ENCODE measurements at regions not wholly inside any gene's neighbourhood (a gene's known extent, or its start where the extent isn't known, plus 50 kb on each side); places are given as distances from the start of the nearest gene placed in this dataset.

DNA sequence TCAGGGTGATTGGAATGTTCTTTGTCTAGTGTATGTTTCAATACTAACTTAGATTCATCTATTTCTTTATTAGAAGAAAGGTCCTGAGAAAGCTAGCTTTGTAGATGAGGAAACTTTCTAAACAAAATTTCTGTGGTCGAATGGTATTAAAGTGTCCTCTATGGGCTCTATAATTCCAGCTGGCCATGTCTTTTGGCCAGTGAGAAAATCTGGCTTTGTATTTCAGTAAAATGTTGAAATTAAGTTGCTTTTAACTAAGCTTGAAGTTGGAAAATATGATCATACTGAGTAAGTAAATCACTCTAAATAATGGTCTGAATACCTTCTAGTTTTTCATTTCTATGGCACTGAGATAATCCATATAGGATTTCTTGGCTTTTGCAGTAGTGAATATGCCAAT is 148.8 kb downstream of the RDH14 start:
- H3K36me3 ChIP-seq (ENCODE audit: control insufficient read depth in 3 of 3, insufficient read depth in 3 of 3, low read length in 3 of 3): no peaks in the 10 kb centered on the region
- no peak overlapping the region for H3K4me3 ChIP-seq (ENCODE audit: low read length in 3 of 3)
- H3K27ac ChIP-seq (ENCODE audit: low read depth, low read length): no peak overlapping the region

DNA sequence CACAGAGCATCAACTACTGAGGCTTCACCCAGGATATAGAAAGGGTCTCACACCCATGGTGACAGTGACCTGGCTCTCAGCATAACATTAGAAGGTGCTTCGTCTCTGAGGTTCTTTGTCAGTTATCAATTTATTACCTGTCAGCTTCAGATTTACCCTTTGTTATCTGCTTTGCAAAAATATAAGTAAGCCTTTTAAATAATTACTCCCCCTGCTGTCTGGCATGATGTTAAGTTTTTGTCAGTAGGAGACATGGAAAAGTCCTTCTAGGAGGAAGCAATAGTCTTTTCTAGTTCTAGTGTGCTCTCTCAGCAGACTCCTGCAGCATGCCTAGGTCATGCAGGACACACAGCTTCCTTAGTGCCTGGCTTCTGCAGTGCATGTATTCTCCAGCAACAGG is 149.9 kb downstream of the RDH14 start:
- H3K4me3 ChIP-seq (ENCODE audit: low read length in 3 of 3): no peak overlapping the region

More for the DNA sequence above, 148.8 kb downstream of the RDH14 start:
- Histone ChIP-seq H3K4me1 (ENCODE audit: control insufficient read depth in 3 of 3, insufficient read depth in 3 of 3, low read length in 3 of 3) (no peaks in the 10 kb centered on the region), H3K9me3 (ENCODE audit: control insufficient read depth in 3 of 3, low read length in 3 of 3) (no peaks in the 10 kb centered on the region), H3K9ac (ENCODE audit: low read depth in 1 of 3, low read length in 3 of 3) (no peak overlapping the region), H3K27me3 (ENCODE audit: control insufficient read depth in 3 of 3, insufficient read depth in 3 of 3, low read length in 3 of 3) (no peaks in the 10 kb centered on the region)

DNA sequence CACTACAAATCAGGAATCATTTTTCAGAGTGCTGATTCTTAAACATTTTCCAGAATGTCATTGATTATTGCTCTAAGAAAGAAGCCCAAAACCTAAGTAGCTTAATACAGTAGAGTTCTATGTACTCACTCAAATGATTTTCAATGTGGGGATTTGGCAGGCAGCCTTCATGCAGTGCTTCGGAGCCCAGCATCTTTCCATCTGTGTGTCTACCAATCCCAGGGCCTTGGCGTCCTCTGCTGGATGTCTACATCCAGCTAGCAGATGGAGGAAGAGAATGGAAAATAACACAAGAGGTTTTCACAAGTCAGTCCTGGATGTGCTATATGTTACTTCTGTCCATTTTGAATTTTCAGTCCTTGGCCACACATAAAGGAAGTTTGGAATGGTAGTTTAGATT is 151.8 kb downstream of the RDH14 start:
- Histone ChIP-seq H3K27me3 (ENCODE audit: control insufficient read depth in 3 of 3, insufficient read depth in 3 of 3, low read length in 3 of 3) (no peaks in the 10 kb centered on the region), H3K36me3 (ENCODE audit: control insufficient read depth in 3 of 3, insufficient read depth in 3 of 3, low read length in 3 of 3) (no peaks in the 10 kb centered on the region), H3K27ac (ENCODE audit: low read depth, low read length) (no peak overlapping the region), H3K4me3 (ENCODE audit: low read length in 3 of 3) (no peak overlapping the region), H3K9ac (ENCODE audit: low read depth in 1 of 3, low read length in 3 of 3) (no peak overlapping the region), H3K4me1 (ENCODE audit: control insufficient read depth in 3 of 3, insufficient read depth in 3 of 3, low read length in 3 of 3) (peaks cover 0 to 2% (median 0%) of the 10 kb centered on the region in 3 donors), H3K9me3 (ENCODE audit: control insufficient read depth in 3 of 3, low read length in 3 of 3) (no peaks in the 10 kb centered on the region)

More for the DNA sequence above, 149.9 kb downstream of the RDH14 start:
- no peak overlapping the region for H3K9ac ChIP-seq (ENCODE audit: low read depth in 1 of 3, low read length in 3 of 3)
- H3K9me3 ChIP-seq (ENCODE audit: control insufficient read depth in 3 of 3, low read length in 3 of 3): no peaks in the 10 kb centered on the region
- peaks cover 0 to 2% (median 0%) of the 10 kb centered on the region in 3 donors for H3K4me1 ChIP-seq (ENCODE audit: control insufficient read depth in 3 of 3, insufficient read depth in 3 of 3, low read length in 3 of 3)
- no peaks in the 10 kb centered on the region for H3K36me3 ChIP-seq (ENCODE audit: control insufficient read depth in 3 of 3, insufficient read depth in 3 of 3, low read length in 3 of 3)
- no peak overlapping the region for H3K27ac ChIP-seq (ENCODE audit: low read depth, low read length)
- H3K27me3 ChIP-seq (ENCODE audit: control insufficient read depth in 3 of 3, insufficient read depth in 3 of 3, low read length in 3 of 3): no peaks in the 10 kb centered on the region

DNA sequence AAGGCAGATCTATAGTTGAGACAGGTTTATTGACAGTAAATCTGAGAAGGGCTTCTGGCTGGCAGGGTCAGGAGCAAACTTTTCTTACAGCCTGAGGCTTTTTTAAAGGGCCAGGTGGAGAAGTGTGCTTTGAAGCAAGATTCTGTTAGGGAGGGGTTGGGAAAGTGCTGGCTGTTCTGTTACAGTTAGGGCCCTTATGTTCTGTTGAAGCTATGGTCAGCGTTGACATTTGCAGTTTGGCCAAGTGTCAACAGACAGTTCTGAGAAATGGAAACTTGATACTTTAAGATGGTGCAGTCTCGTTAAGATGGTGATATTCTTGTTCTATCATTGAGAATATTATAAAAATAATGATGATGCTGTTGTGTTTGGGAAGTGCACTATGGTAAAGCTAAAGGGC is 154.2 kb downstream of the RDH14 start:
- Histone ChIP-seq H3K9ac (ENCODE audit: low read depth in 1 of 3, low read length in 3 of 3) (no peak overlapping the region), H3K27me3 (ENCODE audit: control insufficient read depth in 3 of 3, insufficient read depth in 3 of 3, low read length in 3 of 3) (no peaks in the 10 kb centered on the region), H3K9me3 (ENCODE audit: control insufficient read depth in 3 of 3, low read length in 3 of 3) (no peaks in the 10 kb centered on the region), H3K36me3 (ENCODE audit: control insufficient read depth in 3 of 3, insufficient read depth in 3 of 3, low read length in 3 of 3) (no peaks in the 10 kb centered on the region), H3K4me3 (ENCODE audit: low read length in 3 of 3) (no peak overlapping the region), H3K27ac (ENCODE audit: low read depth, low read length) (no peak overlapping the region), H3K4me1 (ENCODE audit: control insufficient read depth in 3 of 3, insufficient read depth in 3 of 3, low read length in 3 of 3) (peaks cover 0 to 2% (median 0%) of the 10 kb centered on the region in 3 donors)

DNA sequence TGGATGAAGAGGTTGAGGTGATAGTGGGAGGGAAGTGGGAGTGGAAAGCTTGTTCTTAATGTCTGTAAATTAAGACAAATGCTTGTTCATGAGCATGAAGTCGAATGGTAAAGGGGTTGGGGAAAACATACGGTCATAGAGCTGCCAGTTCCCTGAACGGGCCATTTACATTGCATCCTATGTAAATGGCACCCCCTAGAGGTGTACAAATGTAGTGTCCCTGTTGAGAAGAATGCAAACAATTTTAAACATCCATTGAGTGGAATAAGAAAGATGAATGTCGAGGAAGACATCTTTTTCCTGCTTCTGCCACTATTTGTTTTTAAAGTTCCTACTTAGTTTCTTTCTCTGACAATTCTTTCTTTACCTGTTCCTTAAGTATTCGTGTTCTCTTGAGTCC is 155.7 kb downstream of the RDH14 start:
- Histone ChIP-seq H3K9ac (ENCODE audit: low read depth in 1 of 3, low read length in 3 of 3) (no peak overlapping the region), H3K4me1 (ENCODE audit: control insufficient read depth in 3 of 3, insufficient read depth in 3 of 3, low read length in 3 of 3) (peaks cover 0 to 2% (median 0%) of the 10 kb centered on the region in 3 donors), H3K4me3 (ENCODE audit: low read length in 3 of 3) (no peak overlapping the region), H3K9me3 (ENCODE audit: control insufficient read depth in 3 of 3, low read length in 3 of 3) (no peaks in the 10 kb centered on the region), H3K27ac (ENCODE audit: low read depth, low read length) (no peak overlapping the region), H3K27me3 (ENCODE audit: control insufficient read depth in 3 of 3, insufficient read depth in 3 of 3, low read length in 3 of 3) (no peaks in the 10 kb centered on the region), H3K36me3 (ENCODE audit: control insufficient read depth in 3 of 3, insufficient read depth in 3 of 3, low read length in 3 of 3) (no peaks in the 10 kb centered on the region)

DNA sequence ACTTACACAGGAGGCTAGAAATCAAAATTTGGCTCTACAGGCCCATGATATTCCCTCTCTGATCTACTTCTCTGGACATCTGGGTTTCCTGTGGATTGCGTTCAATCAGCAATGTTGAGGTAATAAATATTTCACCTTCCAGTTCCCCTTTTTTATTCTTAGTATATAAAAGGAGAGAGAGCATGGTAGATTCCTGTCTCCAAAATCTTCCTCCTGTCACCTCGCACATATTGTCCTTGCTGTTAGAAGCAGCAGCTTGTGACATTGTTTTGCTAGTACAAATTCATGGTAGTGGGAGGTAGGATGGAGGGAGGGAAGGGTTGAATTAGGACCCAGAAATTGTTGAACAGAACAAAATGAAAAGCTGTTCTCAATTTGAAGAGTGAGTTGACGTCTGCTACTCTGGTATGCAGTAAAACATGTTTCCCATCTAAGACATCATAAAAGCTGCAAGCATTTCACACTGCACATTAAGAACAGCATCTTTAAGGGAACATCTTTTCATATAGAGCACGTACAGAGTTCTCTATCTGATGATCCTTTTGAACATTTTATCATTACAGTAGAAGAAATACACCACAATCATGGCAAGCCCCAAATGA is 156.4 kb downstream of the RDH14 start:
- H3K27ac ChIP-seq (ENCODE audit: low read depth, low read length): no peak overlapping the region
- H3K4me3 ChIP-seq (ENCODE audit: low read length in 3 of 3): no peak overlapping the region
- H3K36me3 ChIP-seq (ENCODE audit: control insufficient read depth in 3 of 3, insufficient read depth in 3 of 3, low read length in 3 of 3): no peaks in the 10 kb centered on the region
- no peaks in the 10 kb centered on the region for H3K27me3 ChIP-seq (ENCODE audit: control insufficient read depth in 3 of 3, insufficient read depth in 3 of 3, low read length in 3 of 3)
- no peak overlapping the region for H3K9ac ChIP-seq (ENCODE audit: low read depth in 1 of 3, low read length in 3 of 3)
- H3K4me1 ChIP-seq (ENCODE audit: control insufficient read depth in 3 of 3, insufficient read depth in 3 of 3, low read length in 3 of 3): peaks cover 0 to 2% (median 0%) of the 10 kb centered on the region in 3 donors
- no peaks in the 10 kb centered on the region for H3K9me3 ChIP-seq (ENCODE audit: control insufficient read depth in 3 of 3, low read length in 3 of 3)

DNA sequence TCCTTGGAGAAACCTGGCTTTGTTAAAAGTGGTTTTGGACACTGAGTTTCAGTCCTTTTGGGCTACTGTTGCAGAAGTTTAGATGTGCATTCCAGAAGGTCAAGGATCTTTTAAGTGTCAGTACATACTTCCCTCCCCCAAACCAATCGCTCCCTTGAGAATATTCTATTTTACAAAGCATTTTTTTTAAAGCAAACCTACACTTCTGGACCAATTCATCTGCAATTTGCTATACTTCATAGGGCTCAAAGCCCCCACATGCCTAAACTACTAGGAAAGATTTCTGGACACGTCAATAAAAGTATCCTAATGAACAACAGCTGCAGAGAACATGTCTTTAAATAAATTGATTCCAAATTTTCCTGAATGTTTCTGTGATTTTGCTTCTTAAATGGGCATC is 157.6 kb downstream of the RDH14 start:
- H3K4me3 ChIP-seq (ENCODE audit: low read length in 3 of 3): no peak overlapping the region
- H3K9me3 ChIP-seq (ENCODE audit: control insufficient read depth in 3 of 3, low read length in 3 of 3): no peaks in the 10 kb centered on the region
- H3K4me1 ChIP-seq (ENCODE audit: control insufficient read depth in 3 of 3, insufficient read depth in 3 of 3, low read length in 3 of 3): peaks cover 0 to 2% (median 0%) of the 10 kb centered on the region in 3 donors
- H3K27me3 ChIP-seq (ENCODE audit: control insufficient read depth in 3 of 3, insufficient read depth in 3 of 3, low read length in 3 of 3): no peaks in the 10 kb centered on the region
- H3K27ac ChIP-seq (ENCODE audit: low read depth, low read length): no peak overlapping the region
- no peak overlapping the region for H3K9ac ChIP-seq (ENCODE audit: low read depth in 1 of 3, low read length in 3 of 3)
- no peaks in the 10 kb centered on the region for H3K36me3 ChIP-seq (ENCODE audit: control insufficient read depth in 3 of 3, insufficient read depth in 3 of 3, low read length in 3 of 3)

DNA sequence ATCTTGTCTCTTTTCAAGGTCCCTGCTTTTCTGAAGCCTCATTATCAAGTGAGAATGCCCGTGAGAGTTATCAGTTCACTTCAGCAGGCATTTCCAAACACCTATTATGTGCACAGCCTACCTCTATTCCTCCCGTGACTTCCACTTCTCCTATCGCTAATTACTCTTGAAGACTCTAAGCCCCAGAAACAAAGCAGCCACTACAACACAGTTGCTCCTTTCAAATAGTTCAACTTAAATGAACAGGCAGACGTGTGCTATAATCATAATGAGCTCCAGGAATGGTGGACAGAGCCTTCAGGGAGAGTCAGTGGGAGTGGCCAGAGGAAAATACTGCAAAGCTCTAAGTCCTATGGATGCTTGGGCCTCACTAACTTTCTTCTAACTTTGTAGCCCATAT is 159.0 kb downstream of the RDH14 start:
- Histone ChIP-seq H3K4me1 (ENCODE audit: control insufficient read depth in 3 of 3, insufficient read depth in 3 of 3, low read length in 3 of 3) (peaks cover 0 to 2% (median 0%) of the 10 kb centered on the region in 3 donors), H3K27me3 (ENCODE audit: control insufficient read depth in 3 of 3, insufficient read depth in 3 of 3, low read length in 3 of 3) (no peaks in the 10 kb centered on the region), H3K9ac (ENCODE audit: low read depth in 1 of 3, low read length in 3 of 3) (no peak overlapping the region), H3K4me3 (ENCODE audit: low read length in 3 of 3) (no peak overlapping the region), H3K36me3 (ENCODE audit: control insufficient read depth in 3 of 3, insufficient read depth in 3 of 3, low read length in 3 of 3) (no peaks in the 10 kb centered on the region), H3K9me3 (ENCODE audit: control insufficient read depth in 3 of 3, low read length in 3 of 3) (no peaks in the 10 kb centered on the region), H3K27ac (ENCODE audit: low read depth, low read length) (no peak overlapping the region)

DNA sequence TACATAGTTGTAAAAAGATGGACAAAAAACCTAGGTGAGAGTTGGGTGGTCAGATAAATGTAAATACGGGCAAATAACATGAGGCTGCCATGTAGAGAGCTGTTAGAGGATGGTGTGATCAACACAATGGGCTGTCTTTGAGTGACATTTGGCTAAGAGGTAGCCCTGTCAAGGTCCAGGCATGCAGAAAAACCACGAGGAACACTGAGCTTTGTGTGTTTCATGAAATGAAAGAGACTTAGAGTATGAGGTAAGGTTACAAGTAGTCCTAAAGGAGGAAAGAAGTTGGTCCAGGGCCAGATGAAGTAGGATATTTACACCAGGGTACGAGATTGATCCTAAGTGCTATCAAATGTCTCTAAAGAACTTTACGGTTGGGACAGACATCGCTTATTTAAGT is 160.9 kb downstream of the RDH14 start:
- no peak overlapping the region for H3K9ac ChIP-seq (ENCODE audit: low read depth in 1 of 3, low read length in 3 of 3)
- no peaks in the 10 kb centered on the region for H3K9me3 ChIP-seq (ENCODE audit: control insufficient read depth in 3 of 3, low read length in 3 of 3)
- no peaks in the 10 kb centered on the region for H3K36me3 ChIP-seq (ENCODE audit: control insufficient read depth in 3 of 3, insufficient read depth in 3 of 3, low read length in 3 of 3)
- H3K27me3 ChIP-seq (ENCODE audit: control insufficient read depth in 3 of 3, insufficient read depth in 3 of 3, low read length in 3 of 3): no peaks in the 10 kb centered on the region
- no peaks in the 10 kb centered on the region for H3K4me1 ChIP-seq (ENCODE audit: control insufficient read depth in 3 of 3, insufficient read depth in 3 of 3, low read length in 3 of 3)
- H3K4me3 ChIP-seq (ENCODE audit: low read length in 3 of 3): no peak overlapping the region
- H3K27ac ChIP-seq (ENCODE audit: low read depth, low read length): no peak overlapping the region

DNA sequence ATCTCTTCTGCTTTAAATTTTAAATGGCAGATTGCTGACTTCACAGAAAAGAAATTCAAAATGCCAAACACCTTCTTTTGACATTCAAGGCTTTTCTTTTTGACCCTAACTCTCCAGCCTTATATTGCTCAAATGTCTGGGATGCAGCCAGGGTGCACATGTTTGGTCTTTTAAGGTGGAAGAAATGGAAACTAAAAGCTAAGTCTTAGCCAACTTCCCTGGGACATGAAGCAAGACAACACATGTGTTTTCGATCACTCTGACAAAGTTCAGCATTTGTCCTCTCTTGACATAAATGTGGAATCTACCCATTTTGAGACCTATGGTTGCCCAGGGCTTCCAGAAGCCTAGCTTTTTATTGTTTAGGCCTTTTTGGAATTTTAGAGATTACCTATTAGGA is 161.6 kb downstream of the RDH14 start:
- Histone ChIP-seq H3K4me1 (ENCODE audit: control insufficient read depth in 3 of 3, insufficient read depth in 3 of 3, low read length in 3 of 3) (no peaks in the 10 kb centered on the region), H3K9ac (ENCODE audit: low read depth in 1 of 3, low read length in 3 of 3) (no peak overlapping the region), H3K27me3 (ENCODE audit: control insufficient read depth in 3 of 3, insufficient read depth in 3 of 3, low read length in 3 of 3) (no peaks in the 10 kb centered on the region), H3K9me3 (ENCODE audit: control insufficient read depth in 3 of 3, low read length in 3 of 3) (no peaks in the 10 kb centered on the region), H3K27ac (ENCODE audit: low read depth, low read length) (no peak overlapping the region), H3K36me3 (ENCODE audit: control insufficient read depth in 3 of 3, insufficient read depth in 3 of 3, low read length in 3 of 3) (no peaks in the 10 kb centered on the region), H3K4me3 (ENCODE audit: low read length in 3 of 3) (no peak overlapping the region)

Measured in skeletal muscle tissue (tissue), 3 donors.